NCI-H526 (cell line): ENCODE measurements at regions not wholly inside any gene's neighbourhood (a gene's known extent, or its start where the extent isn't known, plus 50 kb on each side); places are given as distances from the start of the nearest gene placed in this dataset.

Experiments
- DNase-seq, 2 experiments: peaks; one replicate each; lab custom pipeline; 2025; lab: John Stamatoyannopoulos, UW

- DNase-seq = peak; percentile 32 to 80
Measured at GRCh38 chr2:60294901-60295635, 258.4 kb downstream of the BCL11A start.

DNA sequence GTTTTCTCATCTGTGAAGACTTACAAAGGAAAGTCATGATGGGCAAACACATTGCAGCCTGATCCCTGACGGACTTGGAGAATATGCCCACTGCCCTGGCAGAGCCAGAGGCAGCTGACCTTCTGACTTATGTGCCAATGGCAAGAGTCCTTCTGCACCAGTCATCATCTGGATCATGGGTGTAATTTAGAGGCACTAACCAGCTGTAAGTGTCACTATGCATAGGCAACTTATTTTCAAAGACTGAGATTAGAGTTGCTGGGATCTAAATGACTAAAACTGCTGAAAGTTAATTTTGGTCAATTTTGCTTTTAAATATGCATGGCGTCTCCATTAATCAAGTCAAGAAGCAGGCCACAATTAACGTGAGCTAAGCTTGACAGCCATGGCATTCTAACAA lies 261.2 kb downstream of the BCL11A start:
- DNase-seq = no peak

DNA sequence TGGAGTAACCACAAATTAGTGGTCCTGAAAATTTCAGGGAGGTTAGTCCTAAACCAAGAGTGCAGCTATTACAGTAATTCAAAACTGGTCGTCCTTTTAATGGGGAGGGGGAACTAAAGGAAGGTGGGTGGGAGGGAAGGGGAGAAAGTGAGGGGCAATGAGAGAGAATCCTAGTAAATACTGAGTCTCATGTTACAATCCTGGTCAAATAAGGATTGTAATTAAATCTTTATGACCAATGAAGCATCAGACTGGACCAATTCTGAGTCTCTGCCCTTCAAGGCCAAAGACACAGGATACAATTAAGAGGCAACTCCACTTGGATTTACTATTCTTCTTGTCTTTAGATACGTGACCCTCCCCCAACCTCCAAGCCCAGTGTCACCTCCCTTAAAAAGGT lies 262.9 kb downstream of the BCL11A start:
- no peak for DNase-seq

- DNase-seq = no peak
Measured at GRCh38 chr2:60285626-60286316, 267.7 kb downstream of the BCL11A start.

GRCh38 chr2:60283626-60284025 lies 269.8 kb downstream of the BCL11A start:
- DNase-seq = no peak

DNA sequence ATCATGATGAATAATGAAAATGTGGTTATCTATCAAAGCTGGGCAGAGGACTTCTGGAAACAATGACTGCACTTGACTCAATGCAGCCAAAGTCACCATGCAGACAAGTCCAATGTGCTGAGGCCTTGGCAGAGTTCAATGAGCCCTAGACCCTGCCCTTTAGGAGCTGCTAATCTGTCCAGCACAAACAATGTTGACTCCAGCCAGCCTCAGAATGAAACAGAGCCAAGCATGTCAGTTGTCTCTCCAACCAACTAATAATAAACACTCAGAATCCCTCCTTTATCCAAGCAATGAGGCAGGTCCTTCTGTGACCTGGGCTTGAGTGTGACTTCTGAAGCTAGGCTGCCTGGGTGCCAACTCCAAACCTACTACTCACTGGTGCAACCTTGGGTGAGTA lies 270.6 kb downstream of the BCL11A start:
- no peak for DNase-seq

DNA sequence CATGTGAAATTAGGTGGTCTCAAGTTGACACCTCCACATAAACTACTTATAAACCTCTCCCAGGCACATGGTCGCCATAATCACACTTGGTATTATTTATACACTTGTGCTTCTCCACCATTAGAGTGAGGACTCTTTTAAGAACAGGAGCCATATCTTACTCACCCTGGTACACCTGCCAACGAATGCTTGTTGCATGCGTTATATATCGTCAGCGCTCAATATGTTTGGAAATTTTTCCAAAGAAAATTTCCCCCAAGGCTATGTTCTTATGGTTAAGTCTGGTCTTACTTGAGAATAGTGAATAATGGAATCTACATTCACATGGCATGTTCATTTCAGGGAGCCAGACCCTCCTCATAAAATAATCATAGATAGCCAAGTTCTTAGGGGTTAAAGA lies 271.7 kb downstream of the BCL11A start:
- DNase-seq = no peak

GRCh38 chr2:60280238-60280637 lies 273.2 kb downstream of the BCL11A start:
- no peak for DNase-seq

DNA sequence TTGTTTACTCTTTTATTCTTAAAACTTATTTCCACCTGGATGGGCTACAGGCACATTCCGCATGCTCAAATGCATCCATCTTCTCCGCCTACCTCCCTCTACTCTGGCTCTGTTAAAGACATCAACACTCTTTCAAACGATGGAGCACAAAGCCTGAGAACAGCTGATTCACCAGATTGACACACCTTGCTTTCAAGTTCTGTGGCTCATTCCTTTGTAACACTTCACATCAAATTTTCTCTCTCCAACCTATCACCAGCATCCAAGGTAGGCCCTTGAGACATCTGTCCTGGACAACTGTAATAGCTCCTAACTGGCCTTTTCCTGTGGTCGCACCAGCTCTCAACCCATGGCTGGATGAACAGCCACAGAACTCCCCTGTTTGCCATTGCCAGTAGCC lies 274.5 kb downstream of the BCL11A start:
- no peak for DNase-seq

DNA sequence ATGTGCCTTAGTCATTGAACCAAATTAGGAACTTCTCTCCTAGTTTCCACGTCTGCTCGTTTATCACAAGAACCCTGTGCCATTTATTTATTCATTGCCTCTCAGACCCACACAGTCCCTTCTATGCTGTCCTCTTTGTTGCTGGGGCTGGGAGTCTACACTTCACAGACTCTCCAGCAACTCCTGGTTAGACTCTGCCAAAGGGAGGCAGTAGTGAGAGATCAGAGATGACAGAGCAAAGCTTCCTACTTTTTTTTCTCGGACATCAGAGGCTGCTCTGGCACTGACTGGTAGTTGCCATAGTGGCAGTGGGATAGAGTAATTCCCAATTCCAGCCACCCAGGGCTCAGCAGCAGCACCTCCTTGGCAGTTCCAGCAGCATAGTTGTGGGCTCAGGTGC lies 277.5 kb downstream of the BCL11A start:
- DNase-seq = no peak

DNA sequence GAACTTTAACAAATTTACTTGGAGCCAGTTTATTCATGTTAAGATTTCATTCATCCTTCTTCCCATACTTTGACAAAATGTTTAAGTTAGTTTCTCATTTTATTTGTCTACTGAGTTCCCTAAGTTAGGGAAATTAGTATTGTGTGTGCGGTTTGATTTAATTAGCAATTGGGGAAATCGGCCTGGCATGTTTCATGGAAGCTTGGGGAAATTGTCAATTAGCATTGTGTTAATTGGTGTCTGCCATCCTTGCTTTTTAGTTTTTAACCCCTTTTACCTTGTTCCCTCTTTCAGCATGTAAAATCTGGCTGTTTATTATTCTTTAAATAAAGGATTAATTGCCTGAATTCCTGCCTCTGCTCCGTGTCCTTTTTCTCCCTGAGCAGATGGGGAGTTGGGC lies 279.6 kb downstream of the BCL11A start:
- DNase-seq = no peak

DNA sequence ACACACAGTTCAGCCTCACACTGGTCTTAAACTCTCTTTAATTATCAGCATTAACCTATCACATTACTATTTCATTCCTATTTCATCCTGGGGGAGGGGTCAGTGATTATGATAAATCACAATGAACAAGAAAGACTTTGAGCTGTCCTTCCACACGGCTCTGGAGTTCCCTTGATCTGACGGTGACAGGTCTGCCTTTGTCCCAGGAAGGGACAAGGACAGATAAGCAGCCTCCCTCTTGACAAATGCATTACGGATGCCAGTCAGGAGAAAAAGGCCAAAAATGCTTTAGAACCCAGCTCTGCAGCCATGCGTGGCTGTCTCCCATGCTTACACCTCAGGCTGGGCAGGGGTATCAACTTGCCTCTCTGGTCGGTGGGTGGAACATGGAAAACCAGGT lies 281.7 kb downstream of the BCL11A start:
- no peak for DNase-seq

DNA sequence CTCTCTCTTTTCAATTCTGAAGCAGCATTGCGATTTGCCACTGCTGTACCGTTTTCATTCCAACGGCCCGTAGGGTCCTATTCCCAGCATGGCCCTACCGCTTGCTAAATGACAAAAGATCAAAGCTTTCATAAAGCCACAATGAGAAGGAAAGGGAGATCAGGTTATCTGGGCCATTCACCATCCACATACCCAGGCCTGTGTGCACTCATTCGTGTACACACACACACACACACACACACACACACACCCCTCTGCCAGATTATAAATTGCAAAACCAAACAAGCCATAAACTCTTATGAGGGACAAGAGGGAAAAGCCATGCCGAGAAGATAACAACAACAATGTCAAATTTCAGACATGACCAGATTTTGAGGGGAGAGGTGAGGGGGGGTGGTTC lies 282.3 kb downstream of the BCL11A start:
- DNase-seq = no peak

- no peak for DNase-seq
Measured at GRCh38 chr2:60268661-60269060, 284.8 kb downstream of the BCL11A start.

- no peak for DNase-seq
Measured at GRCh38 chr2:60268032-60268431, 285.4 kb downstream of the BCL11A start.

- no peak for DNase-seq
Measured at GRCh38 chr2:60267122-60267521, 286.3 kb downstream of the BCL11A start.

- DNase-seq = no peak
Measured at GRCh38 chr2:60262178-60262577, 291.3 kb downstream of the BCL11A start.

DNA sequence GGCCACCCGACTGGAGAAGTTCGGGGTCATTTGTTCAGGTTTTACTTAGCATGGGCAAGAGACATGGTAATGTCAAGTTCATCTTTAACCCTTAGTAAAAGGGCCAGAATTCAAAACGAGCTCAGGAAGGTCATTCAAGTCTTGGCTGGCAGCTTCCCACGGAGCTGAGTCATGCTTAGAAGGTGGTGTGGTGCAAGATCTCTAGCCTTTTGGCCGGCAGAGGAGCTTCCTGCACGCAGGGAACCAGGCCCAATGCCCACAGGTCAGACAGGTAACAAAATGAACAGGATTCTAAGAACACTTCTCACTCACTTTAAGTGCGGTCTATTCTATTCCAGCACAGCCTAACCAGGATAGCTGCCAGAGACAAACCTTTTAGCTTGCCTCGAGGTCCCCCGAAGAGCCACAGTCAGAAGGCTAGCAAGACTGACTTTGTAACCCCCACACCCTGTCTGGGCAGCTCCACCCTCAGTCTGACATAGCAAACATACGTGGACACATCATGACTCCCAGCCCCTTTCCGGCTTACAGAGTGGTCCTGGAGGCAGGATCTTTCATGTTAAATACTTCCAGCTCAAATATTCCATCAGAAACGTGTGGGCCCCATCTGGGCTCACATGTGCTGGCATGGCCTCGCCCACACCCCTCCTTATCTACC lies 292.7 kb downstream of the BCL11A start:
- DNase-seq = no peak

DNA sequence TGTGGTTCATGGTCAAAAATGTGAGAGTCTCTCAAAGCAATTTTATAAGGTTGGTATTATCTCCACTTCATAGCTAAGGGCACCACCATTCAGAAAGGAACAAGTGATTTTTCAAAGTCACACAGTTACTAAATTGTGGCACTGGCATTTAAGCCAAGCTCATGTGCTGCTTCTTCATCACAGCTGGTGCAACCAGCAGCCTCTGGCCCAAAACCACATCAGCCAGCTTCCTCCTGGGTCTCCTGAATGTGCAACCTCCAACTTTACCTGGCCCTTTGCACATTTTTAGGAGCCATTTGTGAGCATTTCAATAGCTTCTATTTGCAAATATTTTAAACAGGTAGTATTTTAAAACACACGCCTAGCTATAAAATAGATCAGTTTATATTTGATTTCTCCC lies 293.7 kb downstream of the BCL11A start:
- no peak for DNase-seq

GRCh38 chr2:60252581-60253150 lies 300.8 kb downstream of the BCL11A start:
- no peak for DNase-seq

DNA sequence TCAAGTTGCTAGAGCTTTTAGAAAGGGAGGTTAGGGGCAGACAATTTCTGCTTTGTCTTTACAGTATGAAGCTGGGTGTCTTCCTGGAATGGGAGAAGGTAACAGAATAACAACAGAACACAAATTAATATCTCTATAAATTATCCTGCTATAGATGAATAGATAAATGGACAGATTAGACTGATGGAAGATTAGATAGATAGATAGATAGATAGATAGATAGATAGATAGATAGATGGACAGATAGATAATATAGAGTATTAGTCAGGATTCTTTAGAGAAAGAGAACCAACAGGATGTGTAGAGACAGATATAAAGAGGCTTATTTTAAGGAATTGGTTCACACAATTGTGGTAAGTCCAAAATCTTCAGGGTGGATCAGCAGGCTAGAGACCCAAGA lies 302.2 kb downstream of the BCL11A start:
- DNase-seq = no peak

- DNase-seq = no peak
Measured at GRCh38 chr2:60249879-60250278, 303.6 kb downstream of the BCL11A start.

GRCh38 chr2:60247471-60247870 lies 306.0 kb downstream of the BCL11A start:
- no peak for DNase-seq
